Fibroblast of pulmonary artery (primary cell): ENCODE measurements at regions not wholly inside any gene's neighbourhood (a gene's known extent, or its start where the extent isn't known, plus 50 kb on each side); places are given as distances from the start of the nearest gene placed in this dataset.

Source experiments
- DNase-seq: peaks from one replicate; pipeline ENCODE4 v3.0.0-alpha.2; 2010; ENCODE audit warnings: low read depth
- H3K4me3 ChIP-seq: replicated peaks from 2 replicates; pipeline ENCODE4 v1.5.1; 2011; ENCODE audit warnings: low read depth, mild to moderate bottlenecking, control low read depth, low read length, moderate library complexity
- TF ChIP-seq, protein P1 (sequence below): IDR thresholded peaks from 2 replicates; pipeline ENCODE4 v1.5.1; 2011; ENCODE audit warnings: mild to moderate bottlenecking, control low read depth, low read length, inconsistent platforms; ENCODE audit errors: missing control alignments

DNA sequence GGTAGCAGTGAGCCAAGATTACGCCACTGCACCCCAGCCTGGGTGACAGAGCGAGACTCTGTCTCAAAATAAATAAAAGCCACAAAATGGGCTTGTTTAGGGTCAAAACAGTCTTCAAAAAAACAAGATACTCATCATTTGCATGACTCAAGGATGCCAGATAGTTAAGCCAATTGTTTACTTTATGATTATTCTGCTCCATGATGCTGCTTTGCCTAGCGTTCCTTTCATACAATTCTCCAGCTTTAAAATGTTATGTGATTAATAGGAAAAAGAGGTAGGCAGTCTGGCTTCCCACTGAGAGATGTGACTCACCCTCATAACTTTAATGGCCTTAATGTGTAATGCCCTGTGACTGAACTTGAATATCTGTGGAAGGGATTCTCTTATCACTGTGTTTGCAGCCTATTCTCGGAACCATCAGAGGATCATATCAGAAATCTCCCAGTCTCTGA, 364.6 kb upstream of the TRPC7 start:
- no peak overlapping the region for H3K4me3 ChIP-seq
- TF ChIP-seq, protein P1, sequence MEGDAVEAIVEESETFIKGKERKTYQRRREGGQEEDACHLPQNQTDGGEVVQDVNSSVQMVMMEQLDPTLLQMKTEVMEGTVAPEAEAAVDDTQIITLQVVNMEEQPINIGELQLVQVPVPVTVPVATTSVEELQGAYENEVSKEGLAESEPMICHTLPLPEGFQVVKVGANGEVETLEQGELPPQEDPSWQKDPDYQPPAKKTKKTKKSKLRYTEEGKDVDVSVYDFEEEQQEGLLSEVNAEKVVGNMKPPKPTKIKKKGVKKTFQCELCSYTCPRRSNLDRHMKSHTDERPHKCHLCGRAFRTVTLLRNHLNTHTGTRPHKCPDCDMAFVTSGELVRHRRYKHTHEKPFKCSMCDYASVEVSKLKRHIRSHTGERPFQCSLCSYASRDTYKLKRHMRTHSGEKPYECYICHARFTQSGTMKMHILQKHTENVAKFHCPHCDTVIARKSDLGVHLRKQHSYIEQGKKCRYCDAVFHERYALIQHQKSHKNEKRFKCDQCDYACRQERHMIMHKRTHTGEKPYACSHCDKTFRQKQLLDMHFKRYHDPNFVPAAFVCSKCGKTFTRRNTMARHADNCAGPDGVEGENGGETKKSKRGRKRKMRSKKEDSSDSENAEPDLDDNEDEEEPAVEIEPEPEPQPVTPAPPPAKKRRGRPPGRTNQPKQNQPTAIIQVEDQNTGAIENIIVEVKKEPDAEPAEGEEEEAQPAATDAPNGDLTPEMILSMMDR, result no peak
- DNase-seq, result peak; percentile 44

DNA sequence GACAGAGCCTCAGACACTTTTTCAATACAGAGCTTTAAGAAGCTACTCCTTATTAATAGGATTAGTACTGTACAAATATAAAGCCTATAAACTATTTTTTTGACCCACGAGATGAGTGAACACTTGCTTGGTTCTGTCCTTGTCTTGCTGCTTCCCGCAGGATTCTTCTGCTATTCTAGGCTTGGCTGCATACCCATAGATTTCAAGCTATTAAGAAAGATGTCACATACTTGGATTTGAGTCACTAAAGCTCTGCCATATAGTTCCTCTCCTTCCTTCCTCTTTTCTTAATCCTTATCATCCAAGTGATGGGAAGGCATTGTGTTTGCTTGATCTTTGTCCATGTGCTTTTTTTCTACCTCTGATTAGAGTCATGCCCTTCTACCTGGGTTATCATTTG, 361.2 kb upstream of the TRPC7 start:
- TF ChIP-seq, protein P1, result no peak
- no peak overlapping the region for H3K4me3 ChIP-seq
- no peak for DNase-seq

DNA sequence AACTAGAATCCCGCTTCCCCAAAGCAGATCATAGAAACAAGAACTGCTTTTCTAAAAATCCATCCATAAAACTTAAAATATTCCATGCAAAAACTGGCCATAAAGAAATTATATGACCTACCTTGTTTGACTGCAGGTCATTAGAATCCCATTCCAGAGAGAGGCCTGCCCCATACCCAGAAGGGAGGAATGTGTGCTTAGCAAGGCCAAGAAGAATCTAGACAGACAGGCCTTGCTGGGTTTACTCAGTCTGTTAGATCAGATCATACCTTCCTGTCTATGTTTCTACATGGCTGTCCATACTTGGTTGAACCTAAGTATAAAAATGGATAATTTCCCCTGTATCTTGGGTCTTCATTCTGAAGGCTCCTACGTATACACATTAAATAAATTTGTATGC, 358.8 kb upstream of the TRPC7 start:
- TF ChIP-seq, protein P1, result no peak
- DNase-seq, result no peak
- H3K4me3 ChIP-seq, result no peak overlapping the region

DNA sequence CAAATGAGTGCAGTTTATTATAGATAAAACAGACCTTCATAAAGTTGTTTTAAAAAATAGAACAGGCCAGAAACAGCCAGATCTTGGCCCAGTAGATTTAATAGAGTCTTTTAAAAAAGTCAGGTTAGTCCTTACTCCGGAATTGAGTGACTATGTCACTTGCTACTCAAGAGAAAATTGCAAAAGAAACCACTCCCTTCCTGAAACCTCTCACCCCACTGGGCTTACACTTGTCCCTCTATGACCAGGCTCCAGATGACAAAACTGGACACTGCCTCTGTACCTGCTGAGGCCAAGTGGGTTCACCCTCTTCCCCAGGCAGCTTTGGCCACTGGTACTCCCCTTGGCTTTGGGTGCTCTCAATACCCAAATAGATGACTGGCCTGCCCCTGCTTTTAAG, 357.2 kb upstream of the TRPC7 start:
- no peak for DNase-seq
- TF ChIP-seq, protein P1, result no peak
- H3K4me3 ChIP-seq, result no peak overlapping the region

DNA sequence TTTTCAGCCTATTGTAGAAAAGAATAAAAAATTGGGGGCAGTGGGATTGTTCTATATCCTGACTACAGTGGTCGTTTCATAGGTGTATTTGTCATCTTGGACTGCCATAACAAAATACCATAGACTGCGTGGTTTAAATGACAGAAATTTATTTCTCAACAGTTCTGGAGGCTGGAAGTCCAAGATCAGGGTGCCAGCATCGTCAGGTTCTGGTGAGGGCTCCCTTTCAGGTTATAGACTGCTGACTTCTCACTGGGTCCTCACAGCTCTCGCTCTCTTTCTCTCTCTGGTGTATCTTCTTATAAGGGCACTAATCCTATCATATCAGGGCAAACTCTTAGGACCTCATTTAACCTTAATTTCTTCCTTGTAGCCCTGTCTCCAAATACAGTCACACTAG, 356.7 kb upstream of the TRPC7 start:
- DNase-seq, result no peak
- no peak overlapping the region for H3K4me3 ChIP-seq
- TF ChIP-seq, protein P1, result no peak

DNA sequence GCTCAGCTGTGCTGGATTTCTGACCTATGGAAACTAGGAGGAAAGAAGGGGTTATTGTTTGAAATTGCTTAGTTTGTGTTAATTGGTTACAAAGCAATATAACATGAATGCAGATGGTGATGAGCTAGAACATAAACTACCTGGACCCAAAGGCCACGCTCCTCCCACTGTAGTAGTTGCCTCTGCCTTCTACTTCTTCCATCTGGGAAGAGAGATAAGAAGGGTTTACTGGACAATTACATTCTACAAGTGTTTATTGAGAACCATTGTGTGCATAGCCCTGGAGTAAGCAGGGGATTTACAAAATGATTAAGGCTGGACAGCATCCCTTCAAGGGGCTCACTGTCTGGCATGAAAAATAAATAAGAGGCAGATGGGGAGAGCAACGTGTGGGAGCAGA, 355.3 kb upstream of the TRPC7 start:
- no peak for DNase-seq
- TF ChIP-seq, protein P1, result no peak

DNA sequence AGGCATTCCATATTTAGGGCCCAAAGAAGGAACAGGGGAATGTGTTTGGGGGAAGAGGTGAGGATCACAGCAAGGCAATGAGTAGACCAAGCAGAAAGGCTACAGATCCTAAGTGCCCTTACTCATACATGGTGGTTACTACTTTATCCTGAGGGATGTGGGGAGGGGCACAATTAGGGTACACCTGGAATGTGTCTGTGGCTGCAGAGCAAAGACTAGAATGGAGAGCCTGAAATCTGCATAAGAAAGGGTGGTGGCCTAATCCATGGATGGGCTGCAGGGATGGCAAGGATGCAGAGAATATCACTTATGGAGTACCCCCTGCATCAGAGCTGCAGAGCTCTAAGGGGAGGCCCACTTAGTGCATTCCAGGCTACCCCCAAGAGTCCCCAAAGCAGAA, 352.6 kb upstream of the TRPC7 start:
- TF ChIP-seq, protein P1, result no peak
- H3K4me3 ChIP-seq, result no peak overlapping the region
- no peak for DNase-seq

More for the DNA sequence above, 355.3 kb upstream of the TRPC7 start:
- no peak overlapping the region for H3K4me3 ChIP-seq
